Middle frontal gyrus (tissue), 1 donor: ENCODE measurements at regions not wholly inside any gene's neighbourhood (a gene's known extent, or its start where the extent isn't known, plus 50 kb on each side); places are given as distances from the start of the nearest gene placed in this dataset.
"Not testable (repeated sequence)": the region's sequence is repeated elsewhere in the genome, so short reads cannot be mapped to it uniquely, and the experiment has no call there.

ENCODE experiments used
- DNase-seq: peaks from one replicate; pipeline ENCODE4 v3.0.0-alpha.2; 2015; ENCODE audit warnings: low spot score; ENCODE audit errors: extremely low spot score

DNA sequence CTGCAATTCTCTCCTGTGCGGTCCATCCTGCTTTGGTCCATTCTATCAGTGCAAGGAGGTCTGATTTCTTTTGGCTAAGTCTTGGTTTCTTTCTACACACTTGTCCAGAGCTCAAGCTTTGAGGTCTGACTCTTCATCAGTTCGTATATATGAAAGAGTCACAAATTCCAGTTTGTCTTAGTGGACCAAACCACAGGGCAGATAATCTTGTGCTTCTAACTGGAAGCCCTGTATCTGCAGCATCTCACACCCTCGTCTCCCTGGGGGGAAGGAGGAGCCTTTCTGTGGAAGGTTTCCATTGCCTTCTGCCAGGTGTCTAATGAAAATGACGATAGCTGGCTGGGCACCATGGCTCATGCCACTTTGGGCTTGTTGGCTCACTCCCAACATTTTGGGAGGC lies 148.5 kb downstream of the SPP2 start:
- no peak for DNase-seq

GRCh38 chr2:234195516-234195915 lies 145.0 kb downstream of the SPP2 start:
- DNase-seq = no peak

GRCh38 chr2:234193977-234194563 lies 143.6 kb downstream of the SPP2 start:
- DNase-seq = no peak

- no peak for DNase-seq
These were observed 141.4 kb downstream of the SPP2 start for GRCh38 chr2:234191819-234192407.

DNA sequence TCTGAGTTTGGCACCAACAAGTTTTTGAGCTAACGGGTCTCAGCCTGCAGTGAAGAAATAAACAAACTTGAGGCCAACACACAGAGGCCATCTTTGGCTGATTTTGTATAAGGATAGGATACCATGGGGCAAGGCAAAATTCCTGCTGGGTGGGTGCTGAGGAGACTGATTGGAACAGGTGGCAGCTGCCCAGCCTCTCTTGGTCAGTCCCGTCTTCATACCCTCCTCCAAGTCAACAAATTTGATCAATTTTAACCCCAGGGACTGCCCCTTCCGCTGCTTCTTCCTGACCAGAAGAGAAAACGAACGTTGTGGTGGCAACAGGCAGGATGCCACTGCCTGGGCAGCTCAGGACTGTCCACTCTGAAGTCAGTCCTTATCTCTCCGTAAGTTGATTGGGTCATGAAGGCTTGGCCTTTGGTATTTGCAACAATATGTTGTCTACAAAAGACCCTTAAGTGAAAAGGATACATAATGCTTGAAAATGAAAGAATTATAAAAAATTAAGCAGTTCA lies 139.3 kb downstream of the SPP2 start:
- DNase-seq = no peak

GRCh38 chr2:234189230-234189629 lies 138.7 kb downstream of the SPP2 start:
- no peak for DNase-seq

DNA sequence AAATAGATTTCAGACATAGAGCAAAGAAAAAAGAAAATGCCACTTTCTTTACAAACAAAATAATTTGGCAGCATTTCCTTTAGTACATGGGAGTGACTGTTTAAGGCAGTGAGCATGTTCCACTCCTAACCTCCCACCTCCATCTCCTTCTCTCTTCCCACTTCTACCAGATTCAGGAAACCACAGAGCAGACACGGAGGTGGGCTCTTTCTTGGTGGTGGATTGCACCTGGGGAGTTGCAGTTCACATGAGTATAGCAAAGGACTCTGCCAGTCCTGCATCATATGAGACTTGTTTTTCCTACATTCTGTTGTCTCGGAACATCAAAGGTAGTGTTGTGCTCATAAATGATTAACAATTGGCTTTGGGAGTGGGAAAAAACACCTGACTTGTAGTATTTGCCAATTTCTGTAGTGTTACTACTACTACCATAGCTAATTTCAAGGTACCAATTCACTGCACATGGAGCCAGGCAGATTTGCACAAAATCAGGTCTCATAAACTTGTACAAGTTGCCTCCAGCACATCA lies 137.2 kb downstream of the SPP2 start:
- DNase-seq = no peak

- no peak for DNase-seq
These were observed 130.6 kb downstream of the SPP2 start for GRCh38 chr2:234181121-234181520.

GRCh38 chr2:234179031-234179363 lies 128.5 kb downstream of the SPP2 start:
- DNase-seq = no peak

GRCh38 chr2:234178330-234179030 lies 128.0 kb downstream of the SPP2 start:
- DNase-seq = no peak

DNA sequence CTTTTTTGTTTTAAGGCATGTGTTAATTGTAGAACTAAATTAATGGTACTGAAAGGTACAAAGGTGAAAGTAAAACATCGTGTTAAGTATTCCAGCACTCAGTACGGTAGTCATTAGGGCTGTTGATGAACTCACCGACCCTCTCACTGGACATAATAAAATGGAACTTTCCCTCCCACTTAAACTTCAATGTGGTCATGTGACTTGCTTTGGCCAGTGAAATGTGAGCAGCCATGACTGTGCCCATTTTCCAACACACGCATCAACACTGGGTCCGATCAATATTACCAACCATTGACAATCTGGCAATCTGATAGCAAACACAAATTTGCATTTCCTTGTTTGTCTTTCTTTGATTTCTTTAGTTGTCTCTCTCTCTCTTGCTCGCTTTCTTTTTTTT lies 125.1 kb downstream of the SPP2 start:
- DNase-seq = no peak

GRCh38 chr2:234174742-234175141 lies 124.2 kb downstream of the SPP2 start:
- DNase-seq = no peak

DNA sequence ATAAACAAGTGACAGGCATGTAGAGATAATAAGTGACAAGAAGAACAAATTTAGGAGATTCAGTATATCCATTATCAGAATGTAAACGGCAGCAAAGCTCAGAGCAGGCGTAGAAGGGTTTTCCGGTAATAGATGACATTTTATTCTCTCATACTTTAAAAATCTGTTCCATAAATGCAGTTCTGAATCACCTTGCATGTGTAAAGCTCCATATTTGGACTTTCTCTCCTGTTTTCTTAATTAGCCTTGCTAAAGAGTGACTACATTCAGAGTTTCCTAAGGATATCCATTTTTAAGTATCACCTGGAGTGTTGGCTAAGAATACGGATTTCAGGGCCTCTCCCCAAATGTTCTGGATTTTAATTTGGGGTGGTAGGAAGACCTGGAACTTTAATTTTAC lies 122.0 kb downstream of the SPP2 start:
- DNase-seq = no peak

- DNase-seq = no peak
These were observed 121.6 kb downstream of the SPP2 start for GRCh38 chr2:234172066-234172465.

- DNase-seq = no peak
These were observed 121.2 kb downstream of the SPP2 start for GRCh38 chr2:234171666-234172065.

DNA sequence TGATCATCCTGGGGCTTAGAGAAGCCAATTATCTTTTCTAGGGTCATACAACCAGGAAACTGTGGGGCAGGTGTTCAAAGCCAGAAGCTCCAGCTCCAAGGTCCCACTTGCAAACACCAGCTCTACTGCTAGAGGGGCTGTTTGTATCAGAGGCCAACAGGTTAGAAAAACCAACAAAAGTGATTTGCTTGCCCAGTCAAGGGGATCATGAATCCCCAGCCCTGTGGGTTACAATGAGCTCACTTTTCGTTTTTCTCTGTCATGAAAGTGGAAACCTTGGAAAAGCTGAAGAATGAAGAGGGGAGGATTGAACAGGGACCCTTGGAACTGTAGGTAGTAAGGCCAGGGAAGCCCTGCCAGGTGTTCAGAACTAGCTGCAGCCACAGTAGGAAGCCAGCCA lies 119.2 kb downstream of the SPP2 start:
- no peak for DNase-seq

GRCh38 chr2:234168605-234169570 lies 118.4 kb downstream of the SPP2 start:
- not testable (repeated sequence) for DNase-seq

GRCh38 chr2:234166531-234166930 lies 116.0 kb downstream of the SPP2 start:
- DNase-seq = no peak

- DNase-seq = no peak
These were observed 114.9 kb downstream of the SPP2 start for GRCh38 chr2:234165421-234165820.

DNA sequence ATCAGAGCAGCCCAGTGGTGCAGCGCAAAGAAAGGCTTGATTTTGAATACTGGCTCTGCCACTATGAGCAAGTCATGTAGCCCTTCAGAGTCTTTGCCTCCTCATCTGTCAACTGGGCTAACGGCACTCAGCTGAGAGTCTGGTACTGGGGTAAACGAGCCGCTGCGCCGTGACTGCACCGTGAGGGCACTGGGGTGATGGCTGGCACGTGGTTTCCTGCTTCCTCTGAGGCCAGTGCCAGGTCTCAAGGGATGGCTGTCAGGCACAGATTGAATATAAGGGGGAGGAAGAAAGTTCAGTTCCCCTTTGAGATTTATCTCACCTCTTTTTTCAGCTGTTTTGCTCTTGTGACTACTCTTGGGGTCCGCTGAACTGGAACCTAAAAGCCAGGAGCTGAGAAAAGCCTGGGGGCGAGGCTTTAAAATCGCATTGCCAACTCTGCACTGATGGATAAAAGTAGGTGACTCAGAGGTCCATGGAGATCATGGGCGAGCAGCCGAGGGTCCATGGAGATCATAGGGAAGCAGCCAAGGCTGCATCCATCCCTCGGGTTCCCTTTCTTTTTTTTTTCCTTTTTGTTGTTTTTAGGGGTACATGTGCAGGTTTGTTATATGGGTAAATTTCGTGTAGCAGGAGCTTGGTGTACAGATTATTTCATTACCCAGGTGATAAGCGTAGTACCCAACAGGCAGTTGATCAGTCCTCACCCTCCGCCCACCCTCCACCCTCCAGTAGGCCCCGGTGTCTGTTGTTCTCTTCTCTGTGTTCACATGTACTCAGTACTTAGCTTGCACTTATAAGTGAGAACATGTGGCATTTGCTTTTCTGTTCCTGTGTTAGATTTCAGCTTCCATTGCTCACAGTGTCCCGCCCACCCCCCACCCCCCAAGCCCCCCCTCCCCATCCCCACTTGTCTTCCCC lies 114.3 kb downstream of the SPP2 start:
- DNase-seq = no peak
